Stomach smooth muscle (tissue), 2 donors: ENCODE measurements at regions not wholly inside any gene's neighbourhood (a gene's known extent, or its start where the extent isn't known, plus 50 kb on each side); places are given as distances from the start of the nearest gene placed in this dataset.
"Not testable (repeated sequence)": the region's sequence is repeated elsewhere in the genome, so short reads cannot be mapped to it uniquely, and the experiment has no call there.

Source experiments
- H3K27ac ChIP-seq: one replicate; pipeline ENCODE4 v1.7.0; 2013; ENCODE audit warnings: mild to moderate bottlenecking, low read length, inconsistent platforms
- H3K27me3 ChIP-seq, 2 donors: one replicate each; pipeline ENCODE4 v1.7.0; 2013; ENCODE audit warnings: low read length in 2 of 2; ENCODE audit not compliant: insufficient read depth in 2 of 2, control insufficient read depth in 1 of 2
- H3K36me3 ChIP-seq, 2 donors: one replicate each; pipeline ENCODE4 v1.7.0; 2013; ENCODE audit warnings: low read length in 2 of 2; ENCODE audit not compliant: control insufficient read depth in 2 of 2, insufficient read depth in 2 of 2
- H3K4me1 ChIP-seq: one replicate; pipeline ENCODE4 v1.7.0; 2013; ENCODE audit warnings: low read length; ENCODE audit not compliant: control insufficient read depth, insufficient read depth
- H3K4me3 ChIP-seq, 2 donors: one replicate each; pipeline ENCODE4 v1.7.0; 2013; ENCODE audit warnings: low read length in 2 of 2
- H3K9ac ChIP-seq, 2 donors: one replicate each; pipeline ENCODE4 v1.7.0; 2013; ENCODE audit warnings: low read length in 2 of 2, mild to moderate bottlenecking in 1 of 2
- H3K9me3 ChIP-seq, 2 donors: one replicate each; pipeline ENCODE4 v1.7.0; 2013; ENCODE audit warnings: low read length in 2 of 2; ENCODE audit not compliant: control insufficient read depth in 2 of 2
- donor health status: healthy.
- donor health status: Pancreatic carcinoma.

GRCh38 chr10:23927576-23928325 lies 281.2 kb upstream of the KIAA1217 start:
- Histone ChIP-seq H3K36me3 (no peaks in the 10 kb centered on the region), H3K4me3 (no peak overlapping the region), H3K9me3 (no peaks in the 10 kb centered on the region), H3K27me3 (no peaks in the 10 kb centered on the region), H3K9ac (no peak overlapping the region), H3K4me1 (no peaks in the 10 kb centered on the region), H3K27ac (no peak overlapping the region)

- not testable (repeated sequence) for H3K9ac ChIP-seq, H3K4me1 ChIP-seq, H3K27me3 ChIP-seq, H3K36me3 ChIP-seq, H3K4me3 ChIP-seq, H3K9me3 ChIP-seq, H3K27ac ChIP-seq
These were observed 274.9 kb upstream of the KIAA1217 start for GRCh38 chr10:23934023-23934422.

DNA sequence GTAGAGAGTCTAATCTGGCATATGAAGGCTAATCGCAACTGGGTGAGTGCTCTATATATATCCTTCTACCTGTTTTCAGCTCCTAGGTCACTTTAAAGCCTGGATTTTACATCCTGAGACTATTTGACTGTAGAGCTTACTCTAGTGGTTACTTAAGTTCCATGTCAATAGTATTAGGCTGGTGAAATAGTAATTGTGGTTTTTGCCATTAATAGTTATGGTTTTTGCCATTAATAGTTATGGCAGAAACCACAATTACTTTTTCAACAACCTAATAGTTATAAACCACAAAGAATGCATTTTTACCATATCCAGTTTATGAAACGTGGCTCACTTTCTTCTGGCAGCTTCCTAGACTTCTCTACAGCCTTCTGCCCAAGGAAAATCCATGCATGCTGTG lies 263.1 kb upstream of the KIAA1217 start:
- no peak overlapping the region for H3K4me3 ChIP-seq
- H3K9me3 ChIP-seq, result no peaks in the 10 kb centered on the region
- H3K4me1 ChIP-seq, result no peaks in the 10 kb centered on the region
- no peak overlapping the region for H3K27ac ChIP-seq
- H3K27me3 ChIP-seq, result no peaks in the 10 kb centered on the region
- H3K9ac ChIP-seq, result no peak overlapping the region
- no peaks in the 10 kb centered on the region for H3K36me3 ChIP-seq

DNA sequence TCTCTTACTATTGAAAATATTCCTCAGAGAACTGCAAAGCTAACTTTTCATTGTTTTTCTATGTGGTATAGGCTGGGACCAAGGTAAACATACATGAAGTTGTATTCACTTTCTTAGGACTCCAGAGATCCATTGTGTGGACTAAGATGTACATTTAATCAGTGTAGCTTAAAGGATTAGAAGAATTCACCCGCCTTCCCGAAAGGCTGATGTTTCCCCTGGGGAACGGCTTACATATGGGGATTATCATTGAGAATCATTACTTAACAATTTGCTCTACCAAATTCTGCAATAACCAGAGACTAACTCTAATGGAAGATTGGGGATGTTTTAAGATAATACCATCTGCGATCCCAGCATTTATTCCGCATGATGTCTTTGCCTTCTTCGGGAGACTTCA lies 257.1 kb upstream of the KIAA1217 start:
- Histone ChIP-seq H3K27me3 (no peaks in the 10 kb centered on the region), H3K9me3 (peaks cover 0 to 2% of the 10 kb centered on the region in 2 donors), H3K4me3 (no peak overlapping the region), H3K9ac (no peak overlapping the region), H3K4me1 (no peaks in the 10 kb centered on the region), H3K27ac (no peak overlapping the region), H3K36me3 (no peaks in the 10 kb centered on the region)

GRCh38 chr10:23955456-23956225 lies 253.3 kb upstream of the KIAA1217 start:
- no peaks in the 10 kb centered on the region for H3K27me3 ChIP-seq
- H3K4me1 ChIP-seq, result no peaks in the 10 kb centered on the region
- H3K9ac ChIP-seq, result no peak overlapping the region
- no peaks in the 10 kb centered on the region for H3K36me3 ChIP-seq
- no peak overlapping the region for H3K4me3 ChIP-seq
- peaks cover 0 to 2% of the 10 kb centered on the region in 2 donors for H3K9me3 ChIP-seq
- no peak overlapping the region for H3K27ac ChIP-seq

GRCh38 chr10:23965123-23965522 lies 243.8 kb upstream of the KIAA1217 start:
- Histone ChIP-seq H3K4me3 (no peak overlapping the region), H3K27me3 (no peaks in the 10 kb centered on the region), H3K27ac (no peak overlapping the region), H3K36me3 (no peaks in the 10 kb centered on the region), H3K4me1 (no peaks in the 10 kb centered on the region), H3K9me3 (no peaks in the 10 kb centered on the region), H3K9ac (no peak overlapping the region)

DNA sequence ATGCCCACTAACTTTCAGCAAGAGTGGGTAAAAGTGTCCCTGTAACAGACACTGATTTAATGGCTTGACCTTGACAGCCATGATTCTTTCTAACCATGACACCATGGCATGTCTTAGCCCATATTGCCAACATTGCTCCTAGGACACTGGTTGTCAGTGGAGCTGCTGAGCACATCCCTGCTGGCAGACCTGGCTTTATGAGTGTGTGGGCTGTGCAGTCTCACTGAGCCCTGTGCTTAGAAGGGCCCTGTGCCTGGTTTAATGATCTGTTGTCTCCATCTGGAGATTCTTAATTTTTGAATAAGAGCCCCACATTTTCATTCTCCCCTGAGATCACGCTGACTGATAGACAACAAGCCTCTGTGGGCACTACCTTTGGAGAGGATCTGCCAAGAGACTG lies 243.1 kb upstream of the KIAA1217 start:
- no peaks in the 10 kb centered on the region for H3K4me1 ChIP-seq
- H3K36me3 ChIP-seq, result no peaks in the 10 kb centered on the region
- H3K27ac ChIP-seq, result no peak overlapping the region
- H3K4me3 ChIP-seq, result no peak overlapping the region
- H3K9ac ChIP-seq, result no peak overlapping the region
- no peaks in the 10 kb centered on the region for H3K9me3 ChIP-seq
- H3K27me3 ChIP-seq, result no peaks in the 10 kb centered on the region

- Histone ChIP-seq H3K36me3 (no peaks in the 10 kb centered on the region), H3K4me3 (no peak overlapping the region), H3K4me1 (no peaks in the 10 kb centered on the region), H3K27ac (no peak overlapping the region), H3K9me3 (no peaks in the 10 kb centered on the region), H3K9ac (no peak overlapping the region), H3K27me3 (no peaks in the 10 kb centered on the region)
These were observed 242.4 kb upstream of the KIAA1217 start for GRCh38 chr10:23966504-23967051.

- Histone ChIP-seq H3K9me3 (no peaks in the 10 kb centered on the region), H3K4me3 (no peak overlapping the region)
These were observed 240.6 kb upstream of the KIAA1217 start for GRCh38 chr10:23968301-23968700.

GRCh38 chr10:23974746-23975272 lies 234.1 kb upstream of the KIAA1217 start:
- H3K27me3 ChIP-seq, result no peaks in the 10 kb centered on the region
- no peaks in the 10 kb centered on the region for H3K36me3 ChIP-seq
- no peaks in the 10 kb centered on the region for H3K4me1 ChIP-seq
- H3K27ac ChIP-seq, result no peak overlapping the region
- no peak overlapping the region for H3K9ac ChIP-seq
- no peaks in the 10 kb centered on the region for H3K9me3 ChIP-seq
- H3K4me3 ChIP-seq, result no peak overlapping the region

More at GRCh38 chr10:23968301-23968700, 240.6 kb upstream of the KIAA1217 start:
- no peaks in the 10 kb centered on the region for H3K36me3 ChIP-seq
- H3K4me1 ChIP-seq, result no peaks in the 10 kb centered on the region
- H3K27ac ChIP-seq, result no peak overlapping the region
- H3K9ac ChIP-seq, result no peak overlapping the region
- H3K27me3 ChIP-seq, result no peaks in the 10 kb centered on the region
